MCF 10A (cell line): ENCODE measurements at regions not wholly inside any gene's neighbourhood (a gene's known extent, or its start where the extent isn't known, plus 50 kb on each side); places are given as distances from the start of the nearest gene placed in this dataset.

Experiments
- BruUV-seq: library from RNA; stranded (reverse); fragments of 400-500 nt; replicated peaks from 2 replicates; lab custom pipeline; 2021; lab: Mats Ljungman, UMichigan
- CTCF ChIA-PET: fragments of 300-600 bp; sonication (Branson Sonifier 250); formaldehyde crosslinking; extraction: SDS; loops from one replicate; lab custom pipeline; 2021; ENCODE audit warnings: antibody characterized with exemption, inconsistent platforms; lab: Yijun Ruan, JAX
- POLR2A ChIA-PET: fragments of 300-600, 350-650 bp; sonication (Branson Sonifier 250); formaldehyde crosslinking; extraction: SDS; loops from one replicate; lab custom pipeline; 2020; ENCODE audit warnings: antibody characterized with exemption, inconsistent platforms; lab: Yijun Ruan, JAX
- DNase-seq: peaks from one replicate; pipeline ENCODE4 v3.0.0-alpha.2; 2018; ENCODE audit not compliant: unreplicated experiment
- H3K27ac Mint-ChIP-seq: one replicate; pipeline ENCODE4 v1.8.0; 2022; ENCODE audit warnings: mild to moderate bottlenecking, low read depth, mixed read lengths; ENCODE audit not compliant: unreplicated experiment
- H3K27me3 Mint-ChIP-seq: one replicate; pipeline ENCODE4 v1.8.0; 2022; ENCODE audit warnings: mixed read lengths; ENCODE audit not compliant: insufficient read depth, unreplicated experiment
- H3K36me3 Mint-ChIP-seq: one replicate; pipeline ENCODE4 v1.8.0; 2022; ENCODE audit warnings: mild to moderate bottlenecking, moderate library complexity, mixed read lengths; ENCODE audit not compliant: insufficient read depth, unreplicated experiment
- H3K4me1 Mint-ChIP-seq: one replicate; pipeline ENCODE4 v1.8.0; 2022; ENCODE audit warnings: mixed read lengths; ENCODE audit not compliant: insufficient read depth, unreplicated experiment
- H3K4me3 Mint-ChIP-seq: one replicate; pipeline ENCODE4 v1.8.0; 2022; ENCODE audit warnings: mild to moderate bottlenecking, moderate library complexity, mixed read lengths; ENCODE audit not compliant: unreplicated experiment
- H3K9me3 Mint-ChIP-seq: one replicate; pipeline ENCODE4 v1.8.0; 2022; ENCODE audit warnings: mixed read lengths; ENCODE audit not compliant: unreplicated experiment
- CTCF ChIP-seq: fragments of 200-600 bp; IDR thresholded peaks from one replicate; pipeline ENCODE4 v1.8.0; 2022; ENCODE audit warnings: antibody characterized with exemption, mild to moderate bottlenecking; ENCODE audit not compliant: unreplicated experiment
- intact Hi-C: fragments of 100-400 bp; cut with micrococcal nuclease; formaldehyde crosslinking; loops from 2 replicates; pipeline ENCODE4 v1.14.1; 2022

DNA sequence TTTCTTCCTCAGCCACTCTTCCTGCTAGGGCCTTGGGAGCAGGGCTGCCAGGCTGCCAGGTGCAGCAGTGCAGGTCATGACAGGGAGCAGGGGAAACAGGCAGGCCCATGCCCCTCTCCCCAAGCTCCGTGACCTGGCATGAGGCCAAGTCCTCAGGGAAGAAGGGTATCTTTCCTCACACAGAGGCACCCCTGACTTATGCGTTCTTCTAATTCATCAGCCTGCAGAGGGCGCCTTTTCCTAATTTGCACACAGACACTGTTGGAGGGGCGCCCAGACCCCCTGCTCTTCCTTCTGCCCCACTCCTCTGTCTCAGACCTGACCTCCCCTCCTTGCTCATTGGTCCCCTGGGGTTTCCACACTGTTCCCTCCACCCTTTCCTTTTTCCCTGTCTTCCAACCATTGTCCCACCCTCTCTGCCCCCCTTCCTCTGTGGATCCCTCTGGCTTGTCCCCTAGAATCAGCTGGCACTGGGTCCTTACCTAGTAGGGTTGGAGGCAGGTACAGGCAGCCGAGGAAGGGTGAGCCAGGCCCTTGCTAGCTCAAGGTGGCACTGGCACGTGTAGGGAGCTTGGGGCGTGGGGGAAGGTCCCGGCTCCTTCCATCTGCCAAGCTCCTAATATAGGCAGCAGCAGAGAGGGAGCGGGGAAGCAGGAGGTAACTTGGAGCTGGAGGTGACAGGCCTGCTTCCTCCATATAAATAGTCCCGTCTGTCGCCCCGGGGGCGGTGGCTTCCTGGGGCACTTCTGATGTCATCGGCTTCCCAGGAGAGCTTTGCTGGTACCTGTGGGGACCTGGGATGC lies 154.9 kb upstream of the MLN start:
- Mint-ChIP-seq H3K4me3 (no peak overlapping the region), H3K27ac (no peak overlapping the region), H3K9me3 (no peaks in the 10 kb centered on the region), H3K27me3 (peaks cover 28% of the 10 kb centered on the region), H3K36me3 (no peaks in the 10 kb centered on the region), H3K4me1 (peaks cover 7% of the 10 kb centered on the region)
- DNase-seq = peak; percentile 22
- CTCF ChIA-PET = interaction anchor here (0.7 to 1.8 kb wide), 2 partner anchors 174 to 188 kb away, joined by 3 to 4 read pairs; no protein-coding TSS in a partner anchor
- POLR2A ChIA-PET = no interaction called here
- BruUV-seq = no TSS peak
- intact Hi-C loops = no loop called here
- peak; percentile 29 for TF ChIP-seq CTCF

DNA sequence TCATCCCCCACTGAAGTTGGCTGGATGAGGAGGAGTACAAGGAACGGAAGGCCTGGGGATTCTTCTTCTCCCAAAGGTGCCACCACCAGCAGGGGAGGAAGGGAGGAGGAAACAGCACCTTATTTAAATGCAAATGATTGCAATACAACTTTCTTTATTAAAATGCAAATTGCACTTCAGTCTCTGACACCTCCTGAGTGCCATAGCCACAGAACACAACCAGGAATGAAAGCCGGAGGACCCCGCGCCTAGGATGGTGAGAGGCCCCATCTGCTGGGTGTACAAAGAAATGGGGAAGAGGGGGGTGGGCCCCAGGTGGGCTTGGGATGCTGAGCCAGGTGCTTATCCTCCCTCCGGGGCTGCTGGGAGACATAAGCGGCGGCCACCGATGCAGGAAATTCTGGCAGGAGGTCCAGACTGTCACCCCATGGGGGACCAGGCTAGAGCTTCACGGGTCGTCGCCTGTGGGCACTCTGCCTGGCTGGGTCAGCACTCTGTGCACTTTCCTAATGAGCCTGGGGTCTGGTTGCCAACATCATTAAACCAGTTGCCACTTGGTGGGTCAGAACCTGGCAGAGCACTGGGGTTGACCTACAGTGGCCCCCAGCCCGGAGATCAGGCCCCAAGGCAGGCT lies 154.2 kb upstream of the MLN start:
- H3K36me3 Mint-ChIP-seq = no peaks in the 10 kb centered on the region
- ChIA-PET CTCF (no interaction called here), POLR2A (no interaction called here)
- H3K4me1 Mint-ChIP-seq = peaks cover 7% of the 10 kb centered on the region
- H3K9me3 Mint-ChIP-seq = no peaks in the 10 kb centered on the region
- no peak for TF ChIP-seq CTCF
- H3K4me3 Mint-ChIP-seq = no peak overlapping the region
- peaks cover 35% of the 10 kb centered on the region for H3K27me3 Mint-ChIP-seq
- no TSS peak for BruUV-seq
- DNase-seq = no peak
- H3K27ac Mint-ChIP-seq = no peak overlapping the region
- intact Hi-C loops = no loop called here

DNA sequence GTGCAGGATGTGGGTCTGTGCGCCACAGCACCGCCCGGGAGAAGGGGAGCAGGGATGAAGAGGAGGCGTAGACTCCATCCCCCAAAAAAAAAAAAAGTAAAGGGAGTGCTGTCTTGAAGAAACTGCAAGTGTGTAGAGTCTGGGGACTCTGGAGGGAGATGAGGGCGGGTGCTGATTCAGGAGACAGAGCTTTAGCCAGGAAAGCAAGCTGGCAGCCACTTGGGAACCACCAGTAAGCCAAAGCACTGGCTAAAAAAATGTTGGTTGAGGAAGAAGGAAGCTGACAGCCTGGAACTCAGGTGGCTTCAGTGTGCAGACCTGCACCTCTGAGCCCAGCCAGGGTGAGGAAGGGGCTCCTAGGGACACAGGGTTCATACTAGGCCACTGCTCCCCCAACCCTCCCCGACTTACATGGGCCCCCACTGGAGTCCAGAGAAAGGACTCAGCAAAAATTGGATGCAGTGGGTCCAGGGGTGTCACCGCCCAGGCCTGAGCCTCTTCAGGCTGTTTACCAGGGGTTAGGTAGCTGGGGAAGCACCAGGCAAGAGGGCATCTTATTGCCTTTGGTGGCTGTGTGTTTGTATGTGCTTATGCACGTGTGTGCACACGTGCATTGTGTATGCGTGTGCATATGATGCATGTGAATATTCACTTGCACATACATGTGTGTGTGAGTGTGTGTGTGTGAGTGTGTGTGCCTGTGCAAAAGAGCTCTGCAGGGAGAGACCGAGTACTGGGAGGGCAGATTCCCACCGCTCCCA lies 153.5 kb upstream of the MLN start:
- DNase-seq = no peak
- intact Hi-C loops = no loop called here
- CTCF ChIA-PET = no interaction called here
- TF ChIP-seq CTCF = no peak
- Mint-ChIP-seq H3K9me3 (no peaks in the 10 kb centered on the region), H3K27me3 (peaks cover 42% of the 10 kb centered on the region), H3K36me3 (no peaks in the 10 kb centered on the region), H3K4me3 (no peak overlapping the region), H3K4me1 (peaks cover 6% of the 10 kb centered on the region), H3K27ac (no peak overlapping the region)
- no TSS peak for BruUV-seq
- POLR2A ChIA-PET = interaction anchor here (0.6 kb wide), 1 partner anchor 32 kb away, joined by 3 read pairs; no protein-coding TSS in a partner anchor

DNA sequence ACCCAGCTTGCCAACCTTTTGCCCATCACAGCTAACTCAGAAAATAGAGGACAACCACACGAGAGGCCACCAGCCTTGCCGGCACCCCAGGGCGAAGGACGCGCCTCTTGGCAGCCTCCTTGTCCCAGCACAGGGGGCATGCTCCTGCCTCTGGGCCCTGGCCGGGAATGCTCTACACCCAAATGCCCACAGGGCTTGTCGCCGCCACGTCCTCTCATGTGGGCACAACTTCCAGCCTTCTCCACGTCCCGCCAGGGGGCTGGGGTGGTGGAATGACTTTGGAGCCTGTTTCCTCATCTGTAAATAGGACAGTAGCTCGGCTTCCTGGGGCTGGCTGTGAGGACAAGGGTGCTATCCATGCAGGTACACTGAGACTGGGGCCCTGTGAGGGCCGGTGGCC lies 152.4 kb upstream of the MLN start:
- Mint-ChIP-seq H3K4me3 (no peak overlapping the region), H3K36me3 (no peaks in the 10 kb centered on the region), H3K9me3 (no peaks in the 10 kb centered on the region), H3K4me1 (no peaks in the 10 kb centered on the region), H3K27me3 (peaks cover 48% of the 10 kb centered on the region), H3K27ac (no peak overlapping the region)
- intact Hi-C loops = no loop called here
- BruUV-seq = no TSS peak
- DNase-seq = no peak
- ChIA-PET CTCF (no interaction called here), POLR2A (no interaction called here)
- no peak for TF ChIP-seq CTCF
